ENCODE measurements at regions not wholly inside any gene's neighbourhood (a gene's known extent, or its start where the extent isn't known, plus 50 kb on each side); places are given as distances from the start of the nearest gene placed in this dataset.

GRCh38 chr10:128431083-128431482, 304.9 kb upstream of the MKI67 start:
- TF ChIP-seq, protein P1, sequence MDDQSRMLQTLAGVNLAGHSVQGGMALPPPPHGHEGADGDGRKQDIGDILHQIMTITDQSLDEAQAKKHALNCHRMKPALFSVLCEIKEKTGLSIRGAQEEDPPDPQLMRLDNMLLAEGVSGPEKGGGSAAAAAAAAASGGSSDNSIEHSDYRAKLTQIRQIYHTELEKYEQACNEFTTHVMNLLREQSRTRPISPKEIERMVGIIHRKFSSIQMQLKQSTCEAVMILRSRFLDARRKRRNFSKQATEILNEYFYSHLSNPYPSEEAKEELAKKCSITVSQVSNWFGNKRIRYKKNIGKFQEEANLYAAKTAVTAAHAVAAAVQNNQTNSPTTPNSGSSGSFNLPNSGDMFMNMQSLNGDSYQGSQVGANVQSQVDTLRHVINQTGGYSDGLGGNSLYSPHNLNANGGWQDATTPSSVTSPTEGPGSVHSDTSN (IDR thresholded peaks at IDR 0.05) = no peak
- no peak for TF ChIP-seq RAD21 (IDR thresholded peaks at IDR 0.05; ENCODE audit: low read length)
